Ecto neural progenitor cell (in vitro differentiated cells): ENCODE measurements at regions not wholly inside any gene's neighbourhood (a gene's known extent, or its start where the extent isn't known, plus 50 kb on each side); places are given as distances from the start of the nearest gene placed in this dataset.

Source experiments
- DNase-seq: peaks from one replicate; pipeline ENCODE4 v3.0.0-alpha.2; 2018; ENCODE audit warnings: low spot score

GRCh38 chr11:129291546-129291945 is 84.1 kb upstream of the BARX2 start:
- peak; percentile 64 for DNase-seq

- no peak for DNase-seq
These were observed 84.7 kb upstream of the BARX2 start for GRCh38 chr11:129290966-129291365.

- no peak for DNase-seq
These were observed 86.2 kb upstream of the BARX2 start for GRCh38 chr11:129289350-129290040.

GRCh38 chr11:129287920-129288319 is 87.7 kb upstream of the BARX2 start:
- DNase-seq = no peak

- no peak for DNase-seq
These were observed 88.8 kb upstream of the BARX2 start for GRCh38 chr11:129286813-129287212.

- DNase-seq = no peak
These were observed 90.3 kb upstream of the BARX2 start for GRCh38 chr11:129285402-129285786.

GRCh38 chr11:129283141-129283540 is 91.0 kb upstream of the ARHGAP32 start:
- no peak for DNase-seq

GRCh38 chr11:129282634-129283033 is 90.5 kb upstream of the ARHGAP32 start:
- no peak for DNase-seq

- no peak for DNase-seq
These were observed 89.6 kb upstream of the ARHGAP32 start for GRCh38 chr11:129281471-129282415.

- no peak for DNase-seq
These were observed 88.1 kb upstream of the ARHGAP32 start for GRCh38 chr11:129280027-129280811.

GRCh38 chr11:129279326-129280026 is 87.4 kb upstream of the ARHGAP32 start:
- DNase-seq = peak; percentile 86

- peak; percentile 59 for DNase-seq
These were observed 86.6 kb upstream of the ARHGAP32 start for GRCh38 chr11:129278586-129279319.

GRCh38 chr11:129277198-129277843 is 85.2 kb upstream of the ARHGAP32 start:
- DNase-seq = no peak

- no peak for DNase-seq
These were observed 83.7 kb upstream of the ARHGAP32 start for GRCh38 chr11:129275828-129276227.

GRCh38 chr11:129273944-129274711 is 82.0 kb upstream of the ARHGAP32 start:
- no peak for DNase-seq

GRCh38 chr11:129273322-129273721 is 81.2 kb upstream of the ARHGAP32 start:
- no peak for DNase-seq

GRCh38 chr11:129271030-129271429 is 78.9 kb upstream of the ARHGAP32 start:
- no peak for DNase-seq

- no peak for DNase-seq
These were observed 78.3 kb upstream of the ARHGAP32 start for GRCh38 chr11:129270446-129270845.

- DNase-seq = no peak
These were observed 76.2 kb upstream of the ARHGAP32 start for GRCh38 chr11:129268371-129268770.

GRCh38 chr11:129267716-129268115 is 75.6 kb upstream of the ARHGAP32 start:
- no peak for DNase-seq
